ENCODE measurements at regions not wholly inside any gene's neighbourhood (a gene's known extent, or its start where the extent isn't known, plus 50 kb on each side); places are given as distances from the start of the nearest gene placed in this dataset.

DNA sequence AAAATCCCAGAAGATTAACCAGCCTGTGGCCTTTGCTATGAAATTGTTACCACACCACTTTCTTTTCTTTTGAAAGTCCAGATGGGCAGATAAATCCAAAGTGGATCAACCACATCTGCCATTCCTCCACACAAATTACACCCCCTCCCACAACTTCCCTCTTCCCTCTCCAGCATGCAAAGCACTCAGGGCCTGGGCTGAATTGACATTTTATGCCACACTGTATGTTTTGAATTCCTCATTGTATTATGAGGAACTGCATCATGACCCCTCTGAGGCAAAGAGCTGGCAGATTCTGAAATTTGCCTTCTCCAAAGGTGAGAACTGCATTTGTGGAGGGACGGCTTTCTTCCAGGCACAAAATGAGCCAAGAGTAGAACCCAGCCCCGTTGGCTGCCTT is 589.2 kb upstream of the KLF4 start:
- TF ChIP-seq, protein P1, sequence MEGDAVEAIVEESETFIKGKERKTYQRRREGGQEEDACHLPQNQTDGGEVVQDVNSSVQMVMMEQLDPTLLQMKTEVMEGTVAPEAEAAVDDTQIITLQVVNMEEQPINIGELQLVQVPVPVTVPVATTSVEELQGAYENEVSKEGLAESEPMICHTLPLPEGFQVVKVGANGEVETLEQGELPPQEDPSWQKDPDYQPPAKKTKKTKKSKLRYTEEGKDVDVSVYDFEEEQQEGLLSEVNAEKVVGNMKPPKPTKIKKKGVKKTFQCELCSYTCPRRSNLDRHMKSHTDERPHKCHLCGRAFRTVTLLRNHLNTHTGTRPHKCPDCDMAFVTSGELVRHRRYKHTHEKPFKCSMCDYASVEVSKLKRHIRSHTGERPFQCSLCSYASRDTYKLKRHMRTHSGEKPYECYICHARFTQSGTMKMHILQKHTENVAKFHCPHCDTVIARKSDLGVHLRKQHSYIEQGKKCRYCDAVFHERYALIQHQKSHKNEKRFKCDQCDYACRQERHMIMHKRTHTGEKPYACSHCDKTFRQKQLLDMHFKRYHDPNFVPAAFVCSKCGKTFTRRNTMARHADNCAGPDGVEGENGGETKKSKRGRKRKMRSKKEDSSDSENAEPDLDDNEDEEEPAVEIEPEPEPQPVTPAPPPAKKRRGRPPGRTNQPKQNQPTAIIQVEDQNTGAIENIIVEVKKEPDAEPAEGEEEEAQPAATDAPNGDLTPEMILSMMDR (IDR thresholded peaks at IDR 0.05) = no peak
- no peak for TF ChIP-seq POLR2A (IDR thresholded peaks at IDR 0.05)
